HG03066 (cell line): ENCODE measurements at regions not wholly inside any gene's neighbourhood (a gene's known extent, or its start where the extent isn't known, plus 50 kb on each side); places are given as distances from the start of the nearest gene placed in this dataset.

Experiments used
- ATAC-seq: cut with Tn5 transposase; IDR thresholded peaks from one replicate; pipeline ENCODE4 v1.9.1; 2021; ENCODE audit warnings: low read depth; ENCODE audit not compliant: unreplicated experiment

GRCh38 chr15:70319466-70319865, 221.7 kb upstream of the TLE3 start:
- peak; percentile 91 for ATAC-seq

- peak; percentile 34 for ATAC-seq
Observed at GRCh38 chr15:70318594-70319465, 221.1 kb upstream of the TLE3 start.

GRCh38 chr15:70316059-70316600, 218.4 kb upstream of the TLE3 start:
- no peak for ATAC-seq

GRCh38 chr15:70315431-70315830, 217.7 kb upstream of the TLE3 start:
- ATAC-seq: no peak

GRCh38 chr15:70314688-70315087, 217.0 kb upstream of the TLE3 start:
- ATAC-seq: no peak

GRCh38 chr15:70314018-70314354, 216.3 kb upstream of the TLE3 start:
- ATAC-seq: no peak

- no peak for ATAC-seq
Observed at GRCh38 chr15:70313099-70314017, 215.6 kb upstream of the TLE3 start.

- ATAC-seq: no peak
Observed at GRCh38 chr15:70311821-70312220, 214.1 kb upstream of the TLE3 start.

GRCh38 chr15:70309716-70310115, 212.0 kb upstream of the TLE3 start:
- no peak for ATAC-seq

GRCh38 chr15:70308735-70309434, 211.2 kb upstream of the TLE3 start:
- ATAC-seq: no peak

- peak; percentile 90 for ATAC-seq
Observed at GRCh38 chr15:70308011-70308734, 210.5 kb upstream of the TLE3 start.

- no peak for ATAC-seq
Observed at GRCh38 chr15:70306582-70306981, 208.9 kb upstream of the TLE3 start.

GRCh38 chr15:70306081-70306480, 208.4 kb upstream of the TLE3 start:
- no peak for ATAC-seq

- ATAC-seq: no peak
Observed at GRCh38 chr15:70303981-70304380, 206.3 kb upstream of the TLE3 start.

- ATAC-seq: no peak
Observed at GRCh38 chr15:70302360-70302759, 204.6 kb upstream of the TLE3 start.

GRCh38 chr15:70301396-70301795, 203.7 kb upstream of the TLE3 start:
- no peak for ATAC-seq

- peak; percentile 97 for ATAC-seq
Observed at GRCh38 chr15:70299931-70300869, 202.5 kb upstream of the TLE3 start.

- no peak for ATAC-seq
Observed at GRCh38 chr15:70297465-70298058, 199.8 kb upstream of the TLE3 start.
